GM19463 (cell line): ENCODE measurements at regions not wholly inside any gene's neighbourhood (a gene's known extent, or its start where the extent isn't known, plus 50 kb on each side); places are given as distances from the start of the nearest gene placed in this dataset.
A peak's percentile ranks its signal among the peaks of the same experiment; 100 is the strongest.
"Not testable (repeated sequence)": the region's sequence is repeated elsewhere in the genome, so short reads cannot be mapped to it uniquely, and the experiment has no call there.

Experiments
- ATAC-seq: cut with Tn5 transposase; IDR thresholded peaks from one replicate; pipeline ENCODE4 v1.9.1; 2021; ENCODE audit warnings: mild to moderate bottlenecking, moderate library complexity; ENCODE audit not compliant: unreplicated experiment

GRCh38 chr15:31177951-31178350, 76.4 kb upstream of the TRPM1 start:
- no peak for ATAC-seq

GRCh38 chr15:31178705-31179104, 77.2 kb upstream of the TRPM1 start:
- no peak for ATAC-seq

GRCh38 chr15:31179693-31180092, 78.2 kb upstream of the TRPM1 start:
- no peak for ATAC-seq

GRCh38 chr15:31193291-31193690, 91.8 kb upstream of the TRPM1 start:
- no peak for ATAC-seq

- ATAC-seq: no peak
Observed at GRCh38 chr15:31195871-31196270, 94.3 kb upstream of the TRPM1 start.

GRCh38 chr15:31197497-31198414, 96.2 kb upstream of the TRPM1 start:
- ATAC-seq: peak; percentile 73

- no peak for ATAC-seq
Observed at GRCh38 chr15:31200735-31201151, 99.2 kb upstream of the TRPM1 start.

GRCh38 chr15:31202953-31203352, 101.4 kb upstream of the TRPM1 start:
- no peak for ATAC-seq

GRCh38 chr15:31203999-31204398, 102.5 kb upstream of the TRPM1 start:
- no peak for ATAC-seq

- ATAC-seq: no peak
Observed at GRCh38 chr15:31206386-31207181, 105.1 kb upstream of the TRPM1 start.

GRCh38 chr15:31207246-31207645, 105.7 kb upstream of the TRPM1 start:
- ATAC-seq: no peak

GRCh38 chr15:31207861-31208260, 106.3 kb upstream of the TRPM1 start:
- not testable (repeated sequence) for ATAC-seq

GRCh38 chr15:31208817-31209216, 107.3 kb upstream of the TRPM1 start:
- ATAC-seq: no peak

- no peak for ATAC-seq
Observed at GRCh38 chr15:31211353-31211752, 109.8 kb upstream of the TRPM1 start.

GRCh38 chr15:31212326-31213080, 111.0 kb upstream of the TRPM1 start:
- no peak for ATAC-seq

- no peak for ATAC-seq
Observed at GRCh38 chr15:31214158-31214863, 112.3 kb upstream of the KLF13 start.

GRCh38 chr15:31214864-31215489, 111.7 kb upstream of the KLF13 start:
- ATAC-seq: no peak

- ATAC-seq: peak; percentile 82
Observed at GRCh38 chr15:31215490-31216214, 111.0 kb upstream of the KLF13 start.

GRCh38 chr15:31216215-31216911, 110.3 kb upstream of the KLF13 start:
- ATAC-seq: peak; percentile 39
